GM18507 (cell line): ENCODE measurements at regions not wholly inside any gene's neighbourhood (a gene's known extent, or its start where the extent isn't known, plus 50 kb on each side); places are given as distances from the start of the nearest gene placed in this dataset.

Experiments used
- DNase-seq: peaks from one replicate; pipeline ENCODE4 v3.0.0; 2011; ENCODE audit warnings: low read depth; ENCODE audit not compliant: insufficient read length; ENCODE audit errors: extremely low spot score
- FAIRE-seq: peaks from 2 replicates; lab custom pipeline; 2011; peaks lifted over from hg19 to GRCh38; lab: Jason Lieb, UNC

DNA sequence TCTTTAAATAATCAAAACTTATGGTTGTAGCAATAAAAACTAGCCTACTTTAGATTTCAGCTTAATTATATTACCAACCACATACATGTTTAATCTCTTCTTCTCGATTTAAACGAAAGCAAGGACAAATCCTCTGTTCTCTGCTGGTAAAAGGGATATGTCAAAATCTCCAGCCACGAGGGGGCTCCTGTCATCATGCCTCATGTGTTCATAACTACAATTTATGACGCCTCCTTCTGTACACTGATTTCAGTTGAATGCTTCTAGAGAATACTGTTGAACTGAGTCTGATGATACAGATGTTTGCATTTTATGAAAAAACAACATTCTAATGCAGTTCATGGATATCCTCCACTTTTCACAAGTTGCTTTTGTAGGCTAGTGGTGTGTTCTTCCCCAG is 220.0 kb upstream of the DPP6 start:
- no peak for FAIRE-seq
- DNase-seq, result no peak

DNA sequence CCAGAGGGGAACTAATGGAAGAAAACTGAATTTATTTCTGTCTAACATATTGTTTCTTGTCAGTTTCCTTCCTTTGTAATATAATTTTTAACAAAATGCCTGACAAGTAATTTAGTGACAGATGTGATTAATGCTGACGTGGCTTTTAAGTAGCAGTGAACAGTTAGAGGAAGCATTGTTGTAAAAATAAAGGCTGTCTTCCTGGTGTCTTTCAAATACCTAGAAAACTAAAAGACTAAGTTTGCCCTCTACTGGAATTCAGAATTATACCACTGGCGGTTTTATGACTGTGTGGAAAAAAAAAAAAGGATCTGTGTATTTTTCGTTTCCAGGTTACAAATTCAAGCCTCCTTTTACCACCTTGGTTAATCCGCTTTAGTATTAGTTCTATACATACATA is 217.1 kb upstream of the DPP6 start:
- DNase-seq (no peak), FAIRE-seq (no peak)

DNA sequence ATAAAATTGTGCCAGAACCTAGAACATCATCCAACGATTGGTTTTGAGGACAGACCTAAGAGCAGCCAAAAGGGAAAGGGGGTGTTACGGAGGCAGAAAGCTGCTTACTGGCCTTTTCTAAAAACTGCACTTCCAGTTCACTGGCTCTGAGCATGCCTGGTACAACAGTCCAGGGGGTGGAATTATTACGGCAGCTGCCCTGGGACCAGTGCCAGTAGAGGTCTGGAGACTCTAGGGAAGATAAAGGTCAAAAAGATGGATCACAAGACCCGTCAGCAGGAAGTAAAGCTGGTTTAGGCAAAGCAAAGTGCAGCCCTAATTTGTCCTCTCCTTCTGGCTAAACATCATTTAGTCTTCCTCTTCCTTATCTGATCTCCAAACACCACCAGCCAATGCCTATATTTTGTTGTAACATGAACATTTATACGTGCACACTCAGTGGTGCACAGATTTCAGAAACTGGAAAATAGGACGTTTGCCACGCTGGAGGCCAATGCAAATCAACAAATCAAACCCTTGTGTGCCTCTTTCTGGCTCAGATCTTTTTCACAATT is 216.4 kb upstream of the DPP6 start:
- DNase-seq (no peak), FAIRE-seq (no peak)

DNA sequence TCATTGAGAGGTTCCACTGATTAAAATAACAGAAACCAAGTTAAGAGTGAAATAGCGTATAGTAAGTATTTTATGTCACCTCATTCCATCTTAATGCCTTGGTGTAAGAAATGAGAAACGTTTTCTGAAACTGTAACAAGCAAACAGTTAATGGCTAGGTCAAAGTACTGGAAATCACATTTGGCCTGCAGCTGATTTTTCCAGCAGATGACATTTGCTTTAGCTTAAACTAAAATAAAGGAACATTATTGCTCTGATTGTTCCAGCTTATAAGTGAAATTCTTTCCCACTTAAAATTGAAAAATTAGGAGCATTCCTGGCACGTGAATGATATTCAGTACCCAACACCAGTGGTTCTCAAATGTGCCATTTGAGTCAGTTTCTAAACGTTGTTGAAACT is 213.6 kb upstream of the DPP6 start:
- DNase-seq, result no peak
- no peak for FAIRE-seq

DNA sequence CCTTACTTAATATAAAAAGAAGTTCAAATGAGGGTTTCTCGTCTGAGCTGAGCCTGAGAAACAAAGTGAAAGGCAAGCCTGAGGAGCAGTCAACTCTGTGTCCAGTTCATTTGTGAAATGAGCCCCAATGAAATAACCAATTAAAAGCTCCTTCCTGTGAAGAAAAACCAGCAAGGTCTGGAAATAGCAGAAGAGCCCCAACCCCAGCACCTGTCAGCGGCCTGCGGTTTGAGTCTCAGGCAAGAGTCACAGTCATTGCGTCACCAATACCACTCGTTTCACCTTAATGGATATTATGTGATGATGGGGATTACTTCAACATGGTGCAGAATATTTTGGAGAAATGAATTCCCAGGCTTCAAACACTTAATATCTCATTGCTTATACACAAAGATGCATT is 211.3 kb upstream of the DPP6 start:
- FAIRE-seq (no peak), DNase-seq (no peak)

DNA sequence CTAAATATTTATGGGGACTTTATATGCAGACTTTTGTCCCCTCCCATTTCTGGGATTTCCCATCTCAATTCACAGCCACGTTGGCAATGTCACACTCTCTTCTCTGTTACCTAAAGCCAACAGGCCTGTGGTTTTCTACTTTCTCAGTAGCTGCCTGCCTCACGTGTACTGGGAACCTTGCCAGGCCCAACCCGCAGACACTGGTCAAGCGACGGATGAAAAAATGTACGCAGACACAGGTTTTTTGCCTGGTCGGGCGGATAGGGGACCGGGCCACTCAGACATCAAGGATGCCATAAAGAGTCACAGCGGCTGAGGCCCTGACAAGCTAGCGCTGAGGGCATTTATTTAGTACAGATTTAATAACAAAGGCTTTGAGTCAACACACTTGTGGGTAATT is 204.4 kb upstream of the DPP6 start:
- DNase-seq (no peak), FAIRE-seq (no peak)

DNA sequence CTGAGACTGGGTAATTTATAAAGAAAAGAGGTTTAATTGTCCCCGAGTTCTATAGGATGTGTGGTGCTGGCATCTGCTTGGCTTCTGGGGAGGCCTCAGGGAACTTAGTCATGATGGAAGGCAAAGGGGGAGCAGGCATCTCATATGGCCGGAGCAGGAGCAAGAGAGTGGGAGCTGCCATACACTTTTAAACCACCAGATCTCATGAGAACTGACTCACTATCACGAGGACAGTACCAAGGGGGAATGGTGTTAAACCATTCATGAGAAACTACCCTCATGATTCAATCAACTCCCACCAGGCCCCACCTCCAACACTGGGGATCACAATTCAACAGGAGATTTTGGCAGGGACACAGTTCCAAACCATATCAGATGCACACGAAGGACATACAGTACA is 199.9 kb upstream of the DPP6 start:
- FAIRE-seq, result no peak

DNA sequence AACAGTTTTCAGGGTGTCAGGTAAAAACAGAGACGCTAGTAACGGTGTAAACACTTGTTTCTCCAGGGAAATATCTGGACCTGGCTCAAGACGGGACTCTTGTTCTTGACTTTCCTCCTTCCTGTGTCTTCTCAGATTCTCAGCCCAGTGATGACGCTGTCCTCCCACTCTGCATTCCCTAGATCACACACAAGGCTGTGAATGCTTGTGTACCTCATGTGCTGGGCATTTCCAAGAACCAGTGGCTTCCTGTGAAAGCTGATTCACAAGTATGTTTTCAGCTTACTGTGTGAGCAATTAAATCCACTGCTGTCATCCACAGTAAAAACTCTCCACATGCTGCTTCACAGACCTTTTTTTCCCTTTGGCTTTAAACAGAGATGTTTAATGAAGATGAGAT is 193.8 kb upstream of the DPP6 start:
- no peak for FAIRE-seq

More for the DNA sequence above, 199.9 kb upstream of the DPP6 start:
- DNase-seq, result no peak

DNA sequence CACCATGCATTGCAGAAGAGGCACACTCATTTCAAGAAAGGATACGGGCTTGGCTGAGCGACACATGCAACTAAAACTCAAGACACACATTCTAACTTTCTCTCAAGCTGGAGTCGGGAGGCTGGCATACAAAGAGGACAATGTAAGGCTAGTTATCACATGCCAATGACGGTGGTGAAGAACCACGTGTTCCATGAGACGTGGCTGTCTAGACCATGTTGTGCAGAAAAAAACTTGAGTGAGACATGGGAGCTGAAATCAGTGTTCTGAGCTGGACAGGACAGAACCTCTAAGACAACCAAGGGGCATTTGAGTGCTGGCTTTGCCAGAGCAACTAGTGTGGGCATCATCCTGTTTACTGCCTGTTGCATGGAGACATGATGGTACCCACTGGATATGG is 193.0 kb upstream of the DPP6 start:
- no peak for FAIRE-seq
- no peak for DNase-seq

More for the DNA sequence above, 193.8 kb upstream of the DPP6 start:
- no peak for DNase-seq

DNA sequence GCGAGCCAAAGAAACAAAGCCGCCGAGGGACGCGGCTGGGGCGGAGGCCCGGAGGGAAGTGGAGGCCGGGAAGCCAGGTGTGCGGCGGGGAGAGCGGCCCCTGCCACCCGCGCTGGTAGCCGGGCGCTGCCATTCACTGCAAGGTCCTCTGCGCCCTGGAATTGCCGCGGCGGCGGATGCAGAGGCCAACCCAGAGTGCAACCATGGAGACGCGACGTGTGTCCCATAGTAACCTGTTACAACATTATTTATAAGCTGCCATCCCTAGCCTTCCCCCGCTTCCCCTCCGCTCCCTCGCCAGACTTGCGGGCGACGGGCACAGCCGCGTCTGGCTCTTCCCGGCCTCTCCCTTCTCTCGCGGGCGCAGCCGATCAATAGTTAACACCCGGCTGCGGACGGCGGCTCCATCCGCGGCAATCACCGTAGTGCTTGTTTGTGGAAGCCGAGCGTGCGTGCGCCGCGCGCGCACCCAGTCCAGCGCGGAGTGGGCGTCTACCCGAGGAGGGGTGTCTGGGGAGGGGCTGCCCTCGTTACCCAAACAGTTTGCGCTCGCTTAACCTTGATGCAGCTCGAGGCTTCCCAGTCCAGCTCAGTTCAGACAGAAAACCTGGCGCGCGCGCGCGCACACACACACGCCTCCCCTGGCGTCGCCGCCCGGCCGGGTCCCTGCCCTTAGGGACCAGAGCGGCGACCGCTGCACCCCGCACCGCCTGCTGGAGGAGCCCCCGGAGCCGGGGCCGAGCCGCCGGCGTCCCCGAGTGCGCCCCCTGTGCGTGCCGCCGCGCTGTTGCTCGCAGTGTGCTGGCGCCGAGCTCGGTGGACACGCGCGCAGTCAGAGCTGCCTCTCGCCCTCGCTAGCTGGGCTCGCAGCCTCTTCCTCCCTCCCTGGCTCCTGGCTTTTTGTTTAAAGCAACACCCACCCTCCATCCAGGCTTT is 165.4 kb upstream of the DPP6 start:
- FAIRE-seq (no peak), DNase-seq (no peak)

DNA sequence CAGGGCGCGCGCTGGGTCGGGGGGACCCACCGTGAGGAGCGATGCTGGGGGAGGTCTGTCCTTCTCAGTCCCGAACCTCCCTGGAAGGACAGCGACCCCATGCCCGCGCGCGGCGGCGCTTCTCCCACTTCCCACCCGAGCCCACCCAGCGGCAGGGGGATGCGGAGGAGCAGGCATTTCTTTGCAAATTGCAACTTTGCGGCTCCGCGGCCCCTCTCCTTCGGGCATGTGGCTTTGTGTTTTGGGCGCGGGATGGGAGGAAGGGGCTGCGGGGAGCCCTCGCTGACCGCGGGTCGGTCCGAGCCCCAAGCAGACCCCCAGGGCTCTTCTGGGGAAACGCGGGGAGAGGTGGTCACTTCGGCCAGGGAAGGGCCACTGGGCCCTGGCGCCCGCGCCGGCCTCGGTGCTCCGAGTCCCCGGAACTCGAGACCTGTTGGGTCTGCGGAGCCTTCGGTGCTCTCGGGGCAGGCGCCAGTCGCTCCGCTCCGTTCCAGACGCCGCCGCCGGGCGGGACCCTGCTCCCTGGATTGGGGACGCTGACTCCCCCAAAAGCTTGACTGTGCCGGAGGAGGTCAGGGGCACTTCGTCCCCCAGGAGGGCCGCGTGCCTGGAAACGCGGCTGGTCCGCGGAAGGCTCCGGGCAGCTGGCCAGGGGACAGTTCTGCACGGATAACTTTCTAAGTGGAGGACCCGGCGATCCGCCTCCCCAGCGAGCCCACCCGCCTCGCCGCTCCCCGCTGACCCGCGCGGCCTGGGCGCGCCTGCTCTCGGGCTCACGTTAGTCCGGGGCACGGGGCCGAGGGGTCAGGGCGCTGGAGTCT is 164.2 kb upstream of the DPP6 start:
- FAIRE-seq (no peak), DNase-seq (no peak)

DNA sequence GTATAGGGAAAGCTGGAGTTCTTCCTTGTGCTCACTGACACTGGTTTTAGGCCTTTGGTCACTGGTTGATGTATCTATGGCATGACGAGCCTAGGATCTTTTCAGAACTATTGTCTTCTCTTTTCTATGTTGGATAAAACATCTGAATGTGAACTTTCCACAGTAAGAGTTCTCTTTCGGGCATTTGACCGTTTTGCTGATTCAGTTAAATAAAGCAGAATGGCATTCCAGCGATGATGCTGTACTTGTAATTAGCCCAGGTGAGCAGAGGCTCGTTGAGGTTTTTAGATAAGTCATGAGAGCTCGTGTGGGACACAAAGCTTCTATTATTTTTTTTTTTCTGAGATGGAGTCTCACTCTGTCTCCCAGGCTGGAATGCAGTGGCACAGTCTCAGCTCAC is 160.2 kb upstream of the DPP6 start:
- FAIRE-seq, result no peak
- DNase-seq, result no peak

DNA sequence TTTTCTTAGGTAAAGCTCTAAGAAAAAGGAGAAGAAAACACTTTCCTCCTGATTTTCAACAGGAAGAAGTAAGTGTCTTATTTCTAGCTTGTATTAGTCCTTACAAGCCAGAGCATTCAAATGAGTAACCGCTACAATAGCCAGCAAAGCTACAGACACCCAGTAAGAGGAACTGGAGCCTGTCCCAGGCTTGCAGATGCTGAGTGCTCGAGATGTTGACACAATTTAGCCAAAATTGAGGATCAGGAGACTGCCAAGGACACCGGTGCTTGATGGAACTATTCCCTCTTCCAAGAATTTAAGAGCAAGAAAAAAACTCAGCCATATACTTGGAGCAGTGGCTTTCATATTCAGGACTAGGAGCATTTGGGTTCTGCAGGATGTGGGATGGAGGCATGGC is 149.3 kb upstream of the DPP6 start:
- FAIRE-seq (no peak), DNase-seq (no peak)

DNA sequence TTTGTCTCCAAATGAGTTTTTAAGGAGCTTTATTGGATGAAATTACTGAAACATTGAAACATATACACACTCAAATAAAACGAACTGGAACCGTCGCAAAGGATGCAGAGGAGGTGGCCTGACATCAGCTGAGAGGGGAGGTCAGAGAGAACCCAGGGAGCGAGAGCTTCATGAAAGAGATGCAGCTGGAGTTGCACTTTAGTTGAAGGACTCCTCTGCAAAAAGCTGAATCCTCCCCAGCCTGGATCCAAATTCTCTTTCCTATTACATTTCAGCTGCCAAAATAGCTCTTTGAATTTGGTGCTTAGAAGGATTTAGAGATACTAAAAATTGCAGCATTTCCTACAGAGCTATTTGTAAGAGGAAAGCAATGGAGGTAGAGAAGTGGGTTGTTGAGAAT is 140.0 kb upstream of the DPP6 start:
- no peak for DNase-seq
- no peak for FAIRE-seq

DNA sequence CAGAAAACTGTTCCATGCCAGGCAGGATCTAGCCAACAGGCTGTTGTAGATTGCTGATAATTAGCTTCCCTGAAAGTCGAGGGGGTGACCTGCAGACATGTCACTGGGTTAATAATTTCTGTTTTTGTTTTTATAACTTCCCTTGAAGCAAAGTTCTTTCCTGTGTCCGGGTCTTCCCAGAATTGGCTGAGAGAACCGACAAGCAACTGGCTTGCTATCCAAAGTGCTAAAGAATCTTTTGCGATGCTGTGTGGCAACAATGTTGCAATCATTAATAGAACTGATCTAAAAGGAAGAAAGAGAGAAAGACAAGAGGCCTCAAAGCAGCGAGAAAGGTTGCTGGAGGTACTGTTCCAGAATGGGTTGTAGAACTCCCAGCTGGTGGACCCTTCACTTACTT is 132.1 kb upstream of the DPP6 start:
- DNase-seq, result no peak
- FAIRE-seq, result no peak

DNA sequence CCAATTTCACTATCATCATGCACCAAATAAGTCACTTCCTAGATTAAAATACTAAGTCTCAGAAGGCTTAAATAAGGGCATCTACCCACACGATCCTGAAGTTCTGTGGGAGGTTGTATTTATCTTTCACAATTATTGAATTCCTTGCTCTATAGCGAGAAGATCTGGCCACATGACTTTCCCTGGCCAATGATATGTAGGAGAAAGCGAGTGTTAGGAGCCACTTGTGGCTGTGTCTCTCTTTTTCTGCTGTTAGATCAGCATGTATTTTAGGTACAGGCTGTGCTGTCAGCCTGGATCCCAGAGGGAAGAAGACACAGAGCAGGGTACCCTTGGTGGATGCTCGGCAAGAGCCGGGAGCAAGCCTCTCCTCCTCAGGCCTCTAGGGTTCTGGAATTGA is 131.3 kb upstream of the DPP6 start:
- FAIRE-seq (no peak), DNase-seq (no peak)

DNA sequence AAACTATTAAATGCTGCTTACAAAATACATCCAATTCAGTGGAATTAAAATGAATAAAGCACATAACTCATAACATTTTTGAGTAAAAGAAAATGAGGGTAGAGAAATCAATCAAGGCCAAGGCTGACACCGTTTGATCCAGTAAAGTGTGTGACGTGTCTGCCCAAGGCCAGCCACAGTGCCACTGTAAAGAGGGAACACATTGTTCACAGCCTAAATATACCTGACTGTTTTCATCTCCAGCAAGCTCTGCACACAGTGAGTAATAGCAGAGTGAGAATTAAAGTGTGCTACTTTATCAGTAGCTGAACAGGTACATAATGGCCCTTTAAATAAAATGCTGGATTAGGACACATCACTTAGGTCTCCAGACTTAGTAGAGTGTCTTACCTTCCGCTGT is 130.8 kb upstream of the DPP6 start:
- DNase-seq (no peak), FAIRE-seq (no peak)

DNA sequence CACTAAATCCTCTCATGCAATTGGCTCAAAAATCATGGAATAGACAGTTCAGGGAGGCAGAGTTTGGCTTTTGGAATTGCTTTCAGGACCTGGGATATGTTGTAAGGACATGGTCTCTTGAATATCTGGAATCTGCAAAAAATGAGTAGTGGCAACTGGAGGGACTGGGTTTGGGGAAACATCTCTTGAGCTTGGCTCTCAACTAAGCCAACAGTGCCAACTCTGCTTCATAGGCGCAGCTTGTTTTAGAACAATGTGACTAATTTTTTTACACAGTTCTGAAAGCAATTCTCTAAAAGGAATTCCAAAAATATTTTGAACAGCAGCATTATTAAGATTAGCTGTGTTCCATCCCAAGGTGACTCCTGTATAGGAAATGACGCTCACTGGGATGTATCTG is 121.5 kb upstream of the DPP6 start:
- FAIRE-seq (no peak), DNase-seq (no peak)

DNA sequence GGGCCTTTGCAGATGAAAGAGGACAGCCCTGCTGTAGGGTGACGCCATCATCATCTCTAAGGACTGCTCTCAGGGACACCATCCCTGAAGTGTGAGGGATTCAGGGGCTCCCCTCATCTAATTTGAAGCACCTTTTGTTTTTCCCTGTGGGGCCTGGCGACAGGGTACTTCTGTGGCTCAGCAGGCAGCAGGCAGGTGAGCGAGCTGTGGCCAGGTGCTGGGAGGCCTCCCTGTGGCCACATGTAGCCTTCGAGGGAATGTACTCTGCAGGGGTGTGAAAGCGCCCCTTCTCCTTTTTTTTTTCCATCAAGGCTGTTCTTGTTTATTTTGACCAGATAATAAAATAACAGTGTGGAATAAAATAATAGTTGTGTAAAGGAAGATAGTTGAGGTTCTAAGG is 118.2 kb upstream of the DPP6 start:
- no peak for DNase-seq
- FAIRE-seq, result no peak

DNA sequence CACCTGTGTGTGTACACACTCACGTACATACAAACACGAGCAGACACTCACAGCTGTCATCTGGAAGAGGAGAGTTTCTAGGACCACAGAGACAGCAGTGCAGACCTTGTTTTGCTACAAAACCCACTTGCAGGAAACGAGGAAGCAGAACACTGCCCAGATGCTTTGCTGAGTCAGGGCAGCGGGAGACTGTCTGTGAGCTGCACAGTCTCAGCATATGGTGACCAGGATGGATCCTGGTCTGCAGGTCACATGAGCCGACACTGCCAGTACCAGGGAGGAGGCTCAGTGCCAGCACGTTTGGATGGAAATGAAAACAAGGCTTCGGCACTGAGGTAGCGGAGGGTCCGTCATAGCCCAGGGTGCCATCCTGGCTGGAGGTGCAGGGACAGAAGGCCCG is 117.6 kb upstream of the DPP6 start:
- DNase-seq (no peak), FAIRE-seq (no peak)

DNA sequence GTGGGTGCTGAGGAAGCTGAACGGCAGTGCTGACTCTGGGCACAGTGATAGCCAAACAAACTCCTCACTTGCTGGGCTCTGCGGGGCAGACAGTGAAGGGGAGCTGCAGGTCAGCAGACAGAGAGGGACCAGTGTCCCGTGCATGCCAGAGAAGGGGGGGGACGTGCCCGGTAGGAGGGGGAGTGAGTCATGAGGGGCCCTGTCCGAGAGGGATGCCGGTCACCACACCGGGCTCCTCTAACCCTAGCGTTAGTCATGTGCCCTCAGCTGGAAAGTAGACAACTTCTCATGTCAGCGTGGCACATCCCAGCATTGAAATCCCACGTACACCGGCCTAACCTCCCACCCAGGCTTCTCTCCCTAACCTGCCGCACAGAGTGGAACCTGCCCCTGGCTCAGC is 117.1 kb upstream of the DPP6 start:
- DNase-seq, result no peak
- FAIRE-seq, result no peak
